ENCODE measurements at regions not wholly inside any gene's neighbourhood (a gene's known extent, or its start where the extent isn't known, plus 50 kb on each side); places are given as distances from the start of the nearest gene placed in this dataset.
A peak's percentile ranks its signal among the peaks of the same experiment; 100 is the strongest.

DNA sequence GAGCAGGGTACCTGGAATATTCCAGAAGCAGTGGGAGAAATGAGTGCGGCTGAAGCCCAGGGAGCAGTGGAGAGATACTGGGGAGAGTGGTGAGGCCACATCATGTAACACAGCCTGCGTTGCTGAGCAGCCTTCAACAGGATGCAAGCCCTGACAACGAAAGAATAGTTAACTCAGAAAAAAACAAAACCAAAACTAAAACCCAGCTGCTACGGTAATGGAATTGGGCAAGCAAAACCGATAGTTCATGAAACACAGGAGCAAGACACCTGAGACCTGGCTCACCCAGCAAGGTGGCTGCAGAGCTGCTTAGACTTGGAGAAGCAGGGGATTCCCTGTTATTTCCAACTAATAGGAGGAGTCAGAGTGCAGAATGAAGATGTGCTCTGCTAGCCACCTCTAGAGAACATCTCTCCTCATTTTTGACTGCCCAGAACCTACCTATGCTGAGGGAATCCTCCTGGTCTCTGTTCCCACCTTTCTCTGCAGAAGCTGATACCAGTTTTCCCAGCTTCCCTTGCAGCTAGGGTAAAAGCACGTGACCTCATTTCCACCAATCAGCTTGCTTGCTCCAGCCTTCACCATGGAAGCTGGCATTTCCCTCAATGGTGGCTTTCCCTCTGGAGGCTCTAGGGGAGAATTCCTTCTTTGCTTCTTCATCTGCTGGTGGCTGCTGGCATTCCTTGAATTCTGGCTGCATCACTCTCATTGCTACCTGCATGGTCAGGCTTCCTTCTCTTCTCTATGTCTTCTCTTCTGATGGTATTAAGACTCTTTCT, 59.4 kb upstream of the XYLT1 start:
- Histone ChIP-seq H3K4me1 (ENCODE audit: control insufficient read depth, insufficient read depth, low read length, poor library complexity, severe bottlenecking) (peaks cover 5% of the 10 kb centered on the region), H3K27me3 (ENCODE audit: control insufficient read depth, insufficient read depth, low read length) (no peaks in the 10 kb centered on the region), H3K27ac (ENCODE audit: insufficient read depth, low read length, poor library complexity, severe bottlenecking) (peak overlapping the region; percentile 72), H3K9me3 (ENCODE audit: control insufficient read depth in 2 of 2, low read length in 2 of 2) (no peaks in the 10 kb centered on the region), H3K36me3 (ENCODE audit: control insufficient read depth, insufficient read depth, low read length) (no peaks in the 10 kb centered on the region), H3K4me3 (ENCODE audit: low read depth, low read length) (peak overlapping the region; percentile 95)
- peak overlapping the region; percentile 90 to 98 (median 93) for H3K27ac Mint-ChIP-seq
- H3K9me3 Mint-ChIP-seq = peaks cover 0 to 2% (median 0%) of the 10 kb centered on the region in 7 donors
- peaks cover 9 to 34% (median 13%) of the 10 kb centered on the region in 4 donors for H3K4me1 Mint-ChIP-seq
- no peaks in the 10 kb centered on the region for H3K36me3 Mint-ChIP-seq
- H3K4me3 Mint-ChIP-seq = peak overlapping the region; percentile 76 to 92 (median 91)
- ATAC-seq (ENCODE audit: low read depth in 2 of 2) = peak; percentile 88 to 95
- peak in 2 of 3 donors; percentile 61 to 85 for DNase-seq
- H3K27me3 Mint-ChIP-seq = no peaks in the 10 kb centered on the region

DNA sequence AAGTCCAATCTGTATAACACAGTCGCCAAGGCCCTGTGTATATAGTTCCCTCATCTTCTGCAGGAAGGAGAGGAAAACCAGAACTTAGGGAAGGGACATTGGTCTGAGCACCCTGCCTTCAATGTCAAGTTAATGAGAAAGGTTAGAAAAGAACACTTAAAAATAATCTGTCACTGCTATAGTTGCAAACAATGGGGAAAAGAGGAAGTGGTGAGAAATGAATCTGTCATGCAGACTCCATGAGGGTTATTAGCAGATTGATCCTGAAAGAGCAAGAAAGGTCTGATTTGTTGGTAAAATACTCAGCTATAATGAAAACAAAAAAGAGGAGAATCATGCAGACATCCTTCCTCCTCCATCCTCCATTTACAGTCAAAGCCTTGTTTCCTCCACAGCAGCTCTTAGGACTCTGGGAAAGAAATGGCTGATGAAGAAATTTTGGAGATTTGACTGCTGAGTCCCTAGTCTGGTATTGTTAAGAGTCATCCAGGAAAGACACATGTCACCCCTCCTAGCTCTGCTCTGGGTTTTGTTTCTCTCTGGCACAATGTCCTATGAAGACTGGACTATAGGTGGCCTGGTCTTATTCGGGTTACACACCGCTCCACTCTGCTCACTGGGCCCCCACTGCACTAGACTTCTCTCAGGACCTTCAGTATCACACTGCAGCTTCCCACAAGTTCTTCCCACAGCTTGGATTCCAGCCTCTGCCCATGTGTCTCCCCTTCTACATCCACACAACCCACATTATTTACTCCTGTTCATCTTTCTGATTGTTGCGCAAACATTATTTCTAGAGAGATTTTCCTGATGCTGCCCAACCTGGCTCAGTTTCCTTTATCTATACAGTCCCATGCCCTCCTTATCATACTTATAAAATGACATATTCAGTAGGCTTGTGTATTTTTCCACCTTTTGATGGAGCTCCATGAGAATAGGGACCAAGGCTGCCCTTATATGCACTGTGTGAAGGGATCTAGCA, 56.5 kb upstream of the XYLT1 start:
- Histone ChIP-seq H3K4me3 (ENCODE audit: low read depth, low read length) (no peak overlapping the region), H3K9me3 (ENCODE audit: control insufficient read depth in 2 of 2, low read length in 2 of 2) (no peaks in the 10 kb centered on the region), H3K36me3 (ENCODE audit: control insufficient read depth, insufficient read depth, low read length) (no peaks in the 10 kb centered on the region), H3K4me1 (ENCODE audit: control insufficient read depth, insufficient read depth, low read length, poor library complexity, severe bottlenecking) (peaks cover 5% of the 10 kb centered on the region), H3K27me3 (ENCODE audit: control insufficient read depth, insufficient read depth, low read length) (peaks cover 3% of the 10 kb centered on the region), H3K27ac (ENCODE audit: insufficient read depth, low read length, poor library complexity, severe bottlenecking) (no peak overlapping the region)
- Mint-ChIP-seq H3K4me3 (no peak overlapping the region), H3K9me3 (peaks cover 0 to 2% (median 0%) of the 10 kb centered on the region in 7 donors), H3K27me3 (no peaks in the 10 kb centered on the region), H3K4me1 (peaks cover 9 to 34% (median 13%) of the 10 kb centered on the region in 4 donors), H3K36me3 (no peaks in the 10 kb centered on the region), H3K27ac (peak overlapping the region in 1 of 3 donors; percentile 44)
- DNase-seq = no peak
- no peak for ATAC-seq (ENCODE audit: low read depth in 2 of 2)

DNA sequence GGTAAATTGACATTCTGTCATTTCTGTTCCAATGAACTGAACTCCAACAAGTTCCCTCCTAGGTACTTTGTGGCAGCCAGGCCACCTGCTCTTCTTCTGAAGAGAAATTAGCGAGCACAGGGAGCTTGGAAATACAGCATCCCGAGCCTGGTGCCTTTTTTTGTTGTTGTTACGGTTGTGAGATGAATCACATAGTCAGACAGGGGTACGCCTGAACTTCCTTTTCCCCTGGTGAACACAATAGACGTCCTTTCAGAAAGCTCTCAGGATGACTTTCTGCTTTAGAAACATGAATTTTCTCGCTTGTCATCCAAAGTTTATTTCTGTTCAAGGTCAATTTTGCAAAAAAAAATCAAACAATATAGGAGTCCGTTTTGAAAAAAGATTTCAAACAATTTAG, 53.9 kb upstream of the XYLT1 start:
- Mint-ChIP-seq H3K9me3 (peaks cover 0 to 2% (median 0%) of the 10 kb centered on the region in 7 donors), H3K27me3 (peaks cover 14% of the 10 kb centered on the region), H3K36me3 (no peaks in the 10 kb centered on the region), H3K4me1 (peaks cover 2 to 17% (median 4%) of the 10 kb centered on the region in 4 donors), H3K27ac (no peak overlapping the region), H3K4me3 (no peak overlapping the region)
- no peaks in the 10 kb centered on the region for H3K36me3 ChIP-seq (ENCODE audit: control insufficient read depth, insufficient read depth, low read length)
- DNase-seq = no peak
- H3K4me3 ChIP-seq (ENCODE audit: low read depth, low read length) = no peak overlapping the region
- H3K4me1 ChIP-seq (ENCODE audit: control insufficient read depth, insufficient read depth, low read length, poor library complexity, severe bottlenecking) = no peaks in the 10 kb centered on the region
- H3K27ac ChIP-seq (ENCODE audit: insufficient read depth, low read length, poor library complexity, severe bottlenecking) = no peak overlapping the region
- peaks cover 9% of the 10 kb centered on the region for H3K27me3 ChIP-seq (ENCODE audit: control insufficient read depth, insufficient read depth, low read length)
- ATAC-seq (ENCODE audit: low read depth in 2 of 2) = no peak
- H3K9me3 ChIP-seq (ENCODE audit: control insufficient read depth in 2 of 2, low read length in 2 of 2) = no peaks in the 10 kb centered on the region

DNA sequence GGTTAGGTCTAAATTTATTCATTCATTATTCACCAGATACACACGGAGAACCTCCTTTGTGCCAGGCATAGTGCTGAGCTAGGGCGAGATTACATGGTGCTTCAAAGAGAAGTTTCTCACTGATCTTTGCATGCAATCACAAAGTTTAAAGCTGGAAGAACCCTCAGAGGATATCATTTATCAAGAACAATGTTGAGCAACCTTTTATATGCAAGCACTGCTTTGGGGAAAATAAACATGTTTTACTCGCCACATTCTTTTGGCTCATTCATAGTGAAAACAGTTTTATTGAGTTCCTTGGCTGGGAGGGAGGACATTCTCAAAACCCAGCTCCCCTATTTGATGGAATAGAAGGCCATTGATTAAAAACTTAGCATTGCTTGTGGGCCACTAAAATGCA, 49.8 kb upstream of the XYLT1 start:
- Histone ChIP-seq H3K9me3 (ENCODE audit: control insufficient read depth in 2 of 2, low read length in 2 of 2) (no peaks in the 10 kb centered on the region), H3K36me3 (ENCODE audit: control insufficient read depth, insufficient read depth, low read length) (no peaks in the 10 kb centered on the region), H3K27ac (ENCODE audit: insufficient read depth, low read length, poor library complexity, severe bottlenecking) (no peak overlapping the region), H3K4me1 (ENCODE audit: control insufficient read depth, insufficient read depth, low read length, poor library complexity, severe bottlenecking) (no peaks in the 10 kb centered on the region), H3K27me3 (ENCODE audit: control insufficient read depth, insufficient read depth, low read length) (peaks cover 13% of the 10 kb centered on the region), H3K4me3 (ENCODE audit: low read depth, low read length) (no peak overlapping the region)
- Mint-ChIP-seq H3K36me3 (no peaks in the 10 kb centered on the region), H3K27ac (no peak overlapping the region), H3K9me3 (no peaks in the 10 kb centered on the region), H3K27me3 (peaks cover 24% of the 10 kb centered on the region), H3K4me1 (peaks cover 0 to 2% (median 0%) of the 10 kb centered on the region in 4 donors), H3K4me3 (no peak overlapping the region)
- DNase-seq = no peak
- no peak for ATAC-seq (ENCODE audit: low read depth in 2 of 2)
